SK-N-SH (cell line): ENCODE measurements at regions not wholly inside any gene's neighbourhood (a gene's known extent, or its start where the extent isn't known, plus 50 kb on each side); places are given as distances from the start of the nearest gene placed in this dataset.

Source experiments
- CTCF ChIA-PET: fragments of 300-600, 350-600 bp; formaldehyde crosslinking; extraction: SDS; loops from one replicate; lab custom pipeline; 2021; lab: Yijun Ruan, JAX
- POLR2A ChIA-PET: fragments of 350-600 bp; sonication (Branson Sonifier 250); formaldehyde crosslinking; extraction: SDS; loops from one replicate; lab custom pipeline; 2020; ENCODE audit warnings: antibody characterized with exemption, inconsistent platforms; lab: Yijun Ruan, JAX
- DNase-seq: peaks from one replicate; pipeline ENCODE4 v3.0.0; 2012
- H2AFZ ChIP-seq: fragments of 200-600 bp; sonication (generic); 2 replicates; pipeline ENCODE4 v1.8.1; 2016; ENCODE audit warnings: antibody characterized with exemption, mild to moderate bottlenecking, low read depth
- H3F3A ChIP-seq: fragments of 200-600 bp; sonication (generic); replicated peaks from 2 replicates; pipeline ENCODE3; 2016; ENCODE audit warnings: antibody characterized with exemption, mild to moderate bottlenecking; ENCODE audit not compliant: insufficient read depth
- H3K27ac ChIP-seq, 2 experiments: fragments of 200-500 bp in 1 of 2; fragments of 200-600 bp in 1 of 2; sonication (Bioruptor generic) in 1 of 2; sonication (generic), shearing (Covaris generic) in 1 of 2; 2 replicates each; pipeline versions ENCODE4 v1.5.1 to v1.6.1; 2014 to 2016; ENCODE audit warnings: low read depth in 2 of 2, inconsistent platforms in 1 of 2, low read length in 1 of 2, mild to moderate bottlenecking in 1 of 2, mixed read lengths in 1 of 2
- H3K27me3 ChIP-seq: fragments of 200-600 bp; sonication (generic), shearing (Covaris generic); 2 replicates; pipeline ENCODE4 v1.6.1; 2016; ENCODE audit warnings: mixed run types; ENCODE audit not compliant: insufficient read depth
- H3K36me3 ChIP-seq, 2 experiments: fragments of 200-500 bp in 1 of 2; fragments of 200-600 bp in 1 of 2; sonication (Bioruptor generic) in 1 of 2; sonication (generic) in 1 of 2; replicated peaks in 1 of 2; 2 replicates each; pipeline versions ENCODE3 to v1.5.1; 2014 to 2016; ENCODE audit warnings: low read length in 1 of 2, mild to moderate bottlenecking in 1 of 2; ENCODE audit not compliant: insufficient read depth in 2 of 2, control insufficient read depth in 1 of 2
- H3K4me1 ChIP-seq, 2 experiments: fragments of 200-500 bp in 1 of 2; fragments of 200-600 bp in 1 of 2; sonication (Bioruptor generic) in 1 of 2; sonication (generic), shearing (Covaris generic) in 1 of 2; 2 replicates each; pipeline versions ENCODE4 v1.5.1 to v1.6.1; 2014 to 2016; ENCODE audit warnings: low read depth in 1 of 2, low read length in 1 of 2, mixed run types in 1 of 2; ENCODE audit not compliant: insufficient read depth in 2 of 2, control insufficient read depth in 1 of 2
- H3K4me2 ChIP-seq: fragments of 200-600 bp; sonication (generic), shearing (Covaris generic); 2 replicates; pipeline ENCODE4 v1.6.1; 2017; ENCODE audit warnings: mixed run types
- H3K4me3 ChIP-seq, 2 experiments: fragments of 200-500 bp in 1 of 2; fragments of 200-600 bp in 1 of 2; sonication (Bioruptor generic) in 1 of 2; sonication (generic), shearing (Covaris generic) in 1 of 2; 2 replicates each; pipeline versions ENCODE4 v1.5.1 to v1.8.1; 2014 to 2016; ENCODE audit warnings: low read depth in 2 of 2, inconsistent platforms in 1 of 2, low read length in 1 of 2, mild to moderate bottlenecking in 1 of 2, mixed read lengths in 1 of 2, moderate library complexity in 1 of 2
- H3K79me2 ChIP-seq: fragments of 200-600 bp; sonication (generic); 2 replicates; pipeline ENCODE4 v1.8.1; 2017; ENCODE audit warnings: mild to moderate bottlenecking; ENCODE audit not compliant: insufficient read depth
- H3K9ac ChIP-seq: fragments of 200-600 bp; sonication (generic); 2 replicates; pipeline ENCODE4 v1.6.1; 2017; ENCODE audit warnings: mixed run types
- H3K9me2 ChIP-seq: fragments of 200-600 bp; sonication (generic); 2 replicates; pipeline ENCODE4 v1.6.1; 2017; ENCODE audit warnings: mixed run types
- H3K9me3 ChIP-seq: fragments of 200-600 bp; sonication (generic); 2 replicates; pipeline ENCODE4 v1.6.1; 2017; ENCODE audit warnings: mixed run types, mild to moderate bottlenecking, moderate library complexity
- H4K20me1 ChIP-seq: fragments of 200-600 bp; sonication (generic); 2 replicates; pipeline ENCODE4 v1.6.1; 2017; ENCODE audit warnings: mild to moderate bottlenecking, mixed run types; ENCODE audit not compliant: insufficient read depth
- EZH2phosphoT487 ChIP-seq: fragments of 200-600 bp; sonication (generic); IDR thresholded peaks from 2 replicates; pipeline ENCODE4 v1.6.1; 2017; ENCODE audit warnings: low read depth, mixed run types, mild to moderate bottlenecking, antibody characterized with exemption, moderate library complexity, borderline replicate concordance
- FOSL2 ChIP-seq: IDR thresholded peaks from 2 replicates; pipeline ENCODE4 v1.4.0; 2012; ENCODE audit warnings: low read depth, mild to moderate bottlenecking, moderate library complexity, borderline replicate concordance
- FOXJ3 ChIP-seq: sonication (generic); formaldehyde crosslinking; IDR thresholded peaks from 2 replicates; pipeline ENCODE4 v1.5.1; 2020; ENCODE audit warnings: mild to moderate bottlenecking, missing genetic modification reagents
- FOXM1 ChIP-seq: IDR thresholded peaks from 2 replicates; pipeline ENCODE4 v1.4.0; 2012; ENCODE audit warnings: low read depth, mild to moderate bottlenecking
- JUND ChIP-seq: IDR thresholded peaks from 2 replicates; pipeline ENCODE4 v1.4.0; 2012
- MAX ChIP-seq: IDR thresholded peaks from 2 replicates; pipeline ENCODE4 v1.4.0; 2012; ENCODE audit warnings: low read depth
- MXI1 ChIP-seq: IDR thresholded peaks from 2 replicates; pipeline ENCODE4 v1.6.1; 2012; ENCODE audit warnings: mild to moderate bottlenecking, low read depth, low read length, improper control_type of control experiment
- NFIC ChIP-seq: IDR thresholded peaks from 2 replicates; pipeline ENCODE4 v1.4.0; 2012; ENCODE audit warnings: borderline replicate concordance
- RAD21 ChIP-seq: IDR thresholded peaks from 2 replicates; pipeline ENCODE4 v1.6.1; 2012; ENCODE audit warnings: mild to moderate bottlenecking, low read length
- YY1 ChIP-seq: IDR thresholded peaks from 2 replicates; pipeline ENCODE4 v1.4.0; 2012; ENCODE audit warnings: low read depth, mild to moderate bottlenecking
- ZBTB33 ChIP-seq: IDR thresholded peaks from 2 replicates; pipeline ENCODE4 v1.4.0; 2012; ENCODE audit warnings: low read depth, borderline replicate concordance
- WGBS: methylation state at CpG from one replicate; pipeline ENCODE4 v1.1.6; 2017; ENCODE audit warnings: low lambda C conversion rate; 5-methylcytosine and 5-hydroxymethylcytosine counted together
- TF ChIP-seq, protein P1 (sequence below): IDR thresholded peaks from 2 replicates; pipeline ENCODE4 v1.4.0; 2012; ENCODE audit warnings: low read depth, borderline replicate concordance
- TF ChIP-seq, protein P2 (sequence below): IDR thresholded peaks from 2 replicates; pipeline ENCODE4; 2012
- TF ChIP-seq, protein P3 (sequence below): IDR thresholded peaks from 2 replicates; pipeline ENCODE4 v1.6.1; 2012; ENCODE audit warnings: mild to moderate bottlenecking, low read depth, low read length, moderate library complexity

- WGBS = 27% methylated on average over 2 of the region's 2 CpGs
- Histone ChIP-seq H3K36me3 (no peaks in the 10 kb centered on the region), H3K27me3 (no peaks in the 10 kb centered on the region), H3K9me2 (no peaks in the 10 kb centered on the region), H3K4me2 (no peak overlapping the region), H3F3A (no peaks in the 10 kb centered on the region), H3K27ac (peak overlapping the region in 1 of 2 experiments; percentile 18; a peak in 1 of 4 replicates), H3K79me2 (no peaks in the 10 kb centered on the region), H3K4me1 (peaks cover 5 to 7% of the 10 kb centered on the region in 2 experiments; a peak in 3 of 4 replicates), H2AFZ (no peak overlapping the region), H3K9ac (no peak overlapping the region), H4K20me1 (no peaks in the 10 kb centered on the region), H3K4me3 (no peak overlapping the region), H3K9me3 (no peaks in the 10 kb centered on the region)
- DNase-seq = peak; percentile 20
- CTCF ChIA-PET = interaction anchor here (0.8 to 1.7 kb wide), 3 partner anchors 10 to 394 kb away, joined by 3 to 5 read pairs (median 4); no protein-coding TSS in a partner anchor
- TF ChIP-seq EZH2phosphoT487 (no peak), JUND (no peak), NFIC (no peak), MAX (no peak), FOXM1 (no peak), RAD21 (no peak)
- TF ChIP-seq, protein P1, sequence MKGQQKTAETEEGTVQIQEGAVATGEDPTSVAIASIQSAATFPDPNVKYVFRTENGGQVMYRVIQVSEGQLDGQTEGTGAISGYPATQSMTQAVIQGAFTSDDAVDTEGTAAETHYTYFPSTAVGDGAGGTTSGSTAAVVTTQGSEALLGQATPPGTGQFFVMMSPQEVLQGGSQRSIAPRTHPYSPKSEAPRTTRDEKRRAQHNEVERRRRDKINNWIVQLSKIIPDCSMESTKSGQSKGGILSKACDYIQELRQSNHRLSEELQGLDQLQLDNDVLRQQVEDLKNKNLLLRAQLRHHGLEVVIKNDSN = no peak
- TF ChIP-seq, protein P2, sequence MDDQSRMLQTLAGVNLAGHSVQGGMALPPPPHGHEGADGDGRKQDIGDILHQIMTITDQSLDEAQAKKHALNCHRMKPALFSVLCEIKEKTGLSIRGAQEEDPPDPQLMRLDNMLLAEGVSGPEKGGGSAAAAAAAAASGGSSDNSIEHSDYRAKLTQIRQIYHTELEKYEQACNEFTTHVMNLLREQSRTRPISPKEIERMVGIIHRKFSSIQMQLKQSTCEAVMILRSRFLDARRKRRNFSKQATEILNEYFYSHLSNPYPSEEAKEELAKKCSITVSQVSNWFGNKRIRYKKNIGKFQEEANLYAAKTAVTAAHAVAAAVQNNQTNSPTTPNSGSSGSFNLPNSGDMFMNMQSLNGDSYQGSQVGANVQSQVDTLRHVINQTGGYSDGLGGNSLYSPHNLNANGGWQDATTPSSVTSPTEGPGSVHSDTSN = peak; percentile 28; the same call in 1 of the 2 replicates
- POLR2A ChIA-PET = interaction anchor here (1.2 kb wide), 1 partner anchor 11 kb away, joined by 3 read pairs; no protein-coding TSS in a partner anchor
Measured at GRCh38 chr2:12612671-12613070, 104.1 kb upstream of the TRIB2 start.

DNA sequence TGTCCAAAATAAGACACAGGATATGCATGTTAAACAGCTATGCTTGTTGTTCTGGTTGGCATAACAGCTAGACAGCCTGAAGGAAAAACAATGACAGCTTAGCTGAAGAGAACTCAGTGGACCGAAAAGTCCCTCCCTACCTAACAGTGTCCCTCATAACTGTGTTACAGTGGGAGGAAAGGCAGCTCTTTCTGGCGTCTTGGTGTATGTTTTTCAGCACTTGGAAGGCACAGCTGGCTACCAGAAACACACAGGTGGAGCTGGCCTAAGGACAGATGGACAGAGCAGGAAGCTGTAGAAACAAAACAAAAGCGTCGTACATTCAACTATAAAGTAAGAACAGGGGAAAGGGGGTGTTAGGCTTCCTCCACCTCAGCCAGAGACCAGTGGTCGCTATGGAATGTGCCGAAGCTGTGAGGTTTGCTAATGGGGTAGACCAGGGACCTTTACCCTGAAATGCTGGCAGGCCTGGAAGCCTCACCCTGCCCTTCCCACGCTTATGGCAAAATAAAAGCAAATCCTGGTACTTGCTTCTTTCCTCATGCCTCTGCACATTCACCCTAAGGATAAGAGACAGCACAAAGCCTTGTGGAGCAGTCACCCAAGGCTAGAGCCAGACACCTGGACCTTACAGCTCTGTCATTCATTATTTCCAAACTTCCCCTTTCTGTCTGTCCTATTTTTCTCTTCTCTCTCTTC lies 103.5 kb upstream of the TRIB2 start:
- WGBS = 78% methylated on average over 7 of the region's 7 CpGs

More for the DNA sequence above, 103.5 kb upstream of the TRIB2 start:
- no peak overlapping the region for H3K9ac ChIP-seq
- no peaks in the 10 kb centered on the region for H3K36me3 ChIP-seq
- H4K20me1 ChIP-seq = no peaks in the 10 kb centered on the region
- H3K9me3 ChIP-seq = no peaks in the 10 kb centered on the region
- no peak overlapping the region for H3K4me2 ChIP-seq
- H3K79me2 ChIP-seq = no peaks in the 10 kb centered on the region
- H3F3A ChIP-seq = no peaks in the 10 kb centered on the region
- TF ChIP-seq MXI1 (no peak), FOSL2 (no peak), YY1 (no peak), FOXJ3 (CRISPR knock-in tag) (no peak), ZBTB33 (no peak)
- TF ChIP-seq, protein P3, sequence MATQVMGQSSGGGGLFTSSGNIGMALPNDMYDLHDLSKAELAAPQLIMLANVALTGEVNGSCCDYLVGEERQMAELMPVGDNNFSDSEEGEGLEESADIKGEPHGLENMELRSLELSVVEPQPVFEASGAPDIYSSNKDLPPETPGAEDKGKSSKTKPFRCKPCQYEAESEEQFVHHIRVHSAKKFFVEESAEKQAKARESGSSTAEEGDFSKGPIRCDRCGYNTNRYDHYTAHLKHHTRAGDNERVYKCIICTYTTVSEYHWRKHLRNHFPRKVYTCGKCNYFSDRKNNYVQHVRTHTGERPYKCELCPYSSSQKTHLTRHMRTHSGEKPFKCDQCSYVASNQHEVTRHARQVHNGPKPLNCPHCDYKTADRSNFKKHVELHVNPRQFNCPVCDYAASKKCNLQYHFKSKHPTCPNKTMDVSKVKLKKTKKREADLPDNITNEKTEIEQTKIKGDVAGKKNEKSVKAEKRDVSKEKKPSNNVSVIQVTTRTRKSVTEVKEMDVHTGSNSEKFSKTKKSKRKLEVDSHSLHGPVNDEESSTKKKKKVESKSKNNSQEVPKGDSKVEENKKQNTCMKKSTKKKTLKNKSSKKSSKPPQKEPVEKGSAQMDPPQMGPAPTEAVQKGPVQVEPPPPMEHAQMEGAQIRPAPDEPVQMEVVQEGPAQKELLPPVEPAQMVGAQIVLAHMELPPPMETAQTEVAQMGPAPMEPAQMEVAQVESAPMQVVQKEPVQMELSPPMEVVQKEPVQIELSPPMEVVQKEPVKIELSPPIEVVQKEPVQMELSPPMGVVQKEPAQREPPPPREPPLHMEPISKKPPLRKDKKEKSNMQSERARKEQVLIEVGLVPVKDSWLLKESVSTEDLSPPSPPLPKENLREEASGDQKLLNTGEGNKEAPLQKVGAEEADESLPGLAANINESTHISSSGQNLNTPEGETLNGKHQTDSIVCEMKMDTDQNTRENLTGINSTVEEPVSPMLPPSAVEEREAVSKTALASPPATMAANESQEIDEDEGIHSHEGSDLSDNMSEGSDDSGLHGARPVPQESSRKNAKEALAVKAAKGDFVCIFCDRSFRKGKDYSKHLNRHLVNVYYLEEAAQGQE = no peak
- no peak overlapping the region for H3K4me3 ChIP-seq
- H2AFZ ChIP-seq = no peak overlapping the region
- H3K4me1 ChIP-seq = peaks cover 0 to 7% of the 10 kb centered on the region in 2 experiments; a peak in 2 of 4 replicates
- no peaks in the 10 kb centered on the region for H3K9me2 ChIP-seq
- ChIA-PET POLR2A (interaction anchor here (1.2 kb wide), 1 partner anchor 11 kb away, joined by 3 read pairs; no protein-coding TSS in a partner anchor), CTCF (interaction anchor here (0.8 to 1.7 kb wide), 3 partner anchors 10 to 394 kb away, joined by 3 to 5 read pairs (median 4); no protein-coding TSS in a partner anchor)
- H3K27me3 ChIP-seq = no peaks in the 10 kb centered on the region
- peak overlapping the region; percentile 16 to 18; a peak in 2 of 4 replicates for H3K27ac ChIP-seq
- peak; percentile 36 for DNase-seq
